Activated T-cell treated with anti-CD3 and anti-CD28 coated beads, Interleukin-2, amount 50 U/mL, for 72 hours (primary cell): ENCODE measurements at regions not wholly inside any gene's neighbourhood (a gene's known extent, or its start where the extent isn't known, plus 50 kb on each side); places are given as distances from the start of the nearest gene placed in this dataset.

Source experiments
- ATAC-seq, 2 donors: fragments of 150-1000 bp; cut with Tn5 transposase; replicated peaks in 1 of 2; 2 replicates each; pipeline ENCODE4 v1.10.0; 2021; ENCODE audit warnings: moderate library complexity in 2 of 2, mild to moderate bottlenecking in 1 of 2
- DNase-seq, 2 donors: peaks; one replicate each; pipeline ENCODE4 v3.0.0; 2021 to 2022; ENCODE audit warnings: mixed read lengths in 1 of 2
- H3K27ac Mint-ChIP-seq: one replicate; pipeline ENCODE4 v1.8.0; 2022; ENCODE audit warnings: mild to moderate bottlenecking, moderate library complexity, mixed read lengths
- H3K27me3 Mint-ChIP-seq: one replicate; pipeline ENCODE4 v1.8.0; 2022; ENCODE audit warnings: low read depth, mixed read lengths
- H3K36me3 Mint-ChIP-seq, 2 donors: one replicate each; pipeline ENCODE4 v1.8.0; 2022; ENCODE audit warnings: mixed read lengths in 2 of 2, mild to moderate bottlenecking in 1 of 2; ENCODE audit not compliant: insufficient read depth in 2 of 2
- H3K4me1 Mint-ChIP-seq: one replicate; pipeline ENCODE4 v1.8.0; 2022; ENCODE audit warnings: low read depth, mixed read lengths
- H3K4me3 Mint-ChIP-seq, 2 donors: one replicate each; pipeline ENCODE4 v1.8.0; 2022; ENCODE audit warnings: mild to moderate bottlenecking in 2 of 2, mixed read lengths in 2 of 2, moderate library complexity in 2 of 2
- H3K9me3 Mint-ChIP-seq, 2 donors: one replicate each; pipeline ENCODE4 v1.8.0; 2022; ENCODE audit warnings: mixed read lengths in 2 of 2

DNA sequence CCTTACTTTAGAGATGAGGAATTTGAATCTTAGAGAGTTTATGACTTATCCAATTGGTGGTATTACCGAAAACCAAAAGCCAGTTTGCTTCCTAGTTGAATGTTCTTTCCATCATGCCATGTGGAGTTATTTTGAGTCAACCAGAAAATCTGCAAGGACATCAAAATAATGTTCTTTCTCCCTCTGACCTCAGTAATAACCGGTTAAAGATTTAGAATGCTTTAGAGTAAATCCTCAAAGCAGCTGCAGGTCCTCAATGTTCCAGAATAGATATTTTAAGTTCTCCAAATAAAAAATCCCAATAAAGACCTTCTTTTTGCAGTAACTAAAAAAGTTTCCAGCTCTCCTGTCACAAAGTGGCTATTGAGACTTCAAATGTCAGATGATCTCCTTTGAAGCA, 396.6 kb downstream of the ADAMTS20 start:
- Mint-ChIP-seq H3K36me3 (no peaks in the 10 kb centered on the region), H3K4me3 (no peak overlapping the region), H3K27me3 (no peaks in the 10 kb centered on the region), H3K4me1 (no peaks in the 10 kb centered on the region), H3K9me3 (peaks cover 0 to 3% of the 10 kb centered on the region in 2 donors), H3K27ac (no peak overlapping the region)
- DNase-seq (no peak), ATAC-seq (no peak)

DNA sequence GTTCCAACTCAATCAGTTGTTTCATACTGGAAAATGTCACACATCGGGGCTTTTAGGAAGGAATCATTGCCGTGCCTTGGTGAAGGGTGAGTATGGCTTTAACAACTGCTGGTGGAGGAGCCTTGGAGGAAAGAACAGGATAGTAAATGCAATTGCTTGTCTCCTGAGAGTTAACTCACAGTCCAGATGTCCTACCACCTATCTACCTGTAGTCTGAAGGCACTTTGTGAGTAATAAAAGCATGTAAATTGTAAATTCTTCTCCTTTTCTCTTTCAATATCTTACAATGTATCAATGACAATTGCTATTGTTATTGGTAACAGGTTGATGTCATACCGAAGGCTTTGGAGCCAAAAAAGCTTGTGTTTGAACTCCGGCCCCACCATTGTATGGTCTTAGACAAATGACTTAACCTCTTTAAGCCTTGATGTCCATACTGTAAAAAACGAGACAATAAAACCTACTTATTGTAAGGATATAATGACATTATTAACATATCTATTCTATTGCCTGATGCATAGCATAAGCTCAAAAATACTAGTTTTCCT, 397.4 kb downstream of the ADAMTS20 start:
- no peak for ATAC-seq
- H3K27ac Mint-ChIP-seq, result no peak overlapping the region
- no peak for DNase-seq

GRCh38 chr12:43151441-43151981, 400.5 kb downstream of the ADAMTS20 start:
- no peak overlapping the region for H3K4me3 Mint-ChIP-seq
- DNase-seq (no peak), ATAC-seq (no peak)
- no peaks in the 10 kb centered on the region for H3K36me3 Mint-ChIP-seq
- no peaks in the 10 kb centered on the region for H3K4me1 Mint-ChIP-seq
- no peak overlapping the region for H3K27ac Mint-ChIP-seq
- H3K27me3 Mint-ChIP-seq, result no peaks in the 10 kb centered on the region
- H3K9me3 Mint-ChIP-seq, result no peaks in the 10 kb centered on the region

More for the DNA sequence above, 397.4 kb downstream of the ADAMTS20 start:
- Mint-ChIP-seq H3K27me3 (no peaks in the 10 kb centered on the region), H3K36me3 (no peaks in the 10 kb centered on the region), H3K9me3 (peaks cover 0 to 3% of the 10 kb centered on the region in 2 donors), H3K4me3 (no peak overlapping the region), H3K4me1 (no peaks in the 10 kb centered on the region)

DNA sequence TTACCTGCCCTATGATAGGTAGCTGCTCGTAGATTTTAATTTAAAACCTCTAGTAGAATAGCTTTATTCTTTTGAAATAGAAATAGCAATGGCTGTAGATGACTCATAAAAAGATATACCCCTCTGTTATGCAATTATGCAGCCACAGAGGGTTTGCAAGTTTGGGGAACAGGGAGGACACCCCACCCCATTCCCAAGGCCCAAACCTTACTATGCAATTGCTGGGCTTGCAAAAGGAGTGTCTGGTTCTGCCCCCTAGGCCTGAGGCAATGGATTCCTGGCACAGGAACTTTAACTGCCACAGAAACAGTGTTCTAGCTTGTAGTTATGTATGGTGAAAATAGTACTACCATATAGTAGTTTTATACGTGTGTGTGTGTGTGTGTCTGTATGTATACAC, 403.3 kb downstream of the ADAMTS20 start:
- no peaks in the 10 kb centered on the region for H3K4me1 Mint-ChIP-seq
- H3K27ac Mint-ChIP-seq, result no peak overlapping the region
- no peaks in the 10 kb centered on the region for H3K27me3 Mint-ChIP-seq
- peaks cover 0 to 3% of the 10 kb centered on the region in 2 donors for H3K9me3 Mint-ChIP-seq
- no peaks in the 10 kb centered on the region for H3K36me3 Mint-ChIP-seq
- H3K4me3 Mint-ChIP-seq, result no peak overlapping the region
- no peak for ATAC-seq
- no peak for DNase-seq

DNA sequence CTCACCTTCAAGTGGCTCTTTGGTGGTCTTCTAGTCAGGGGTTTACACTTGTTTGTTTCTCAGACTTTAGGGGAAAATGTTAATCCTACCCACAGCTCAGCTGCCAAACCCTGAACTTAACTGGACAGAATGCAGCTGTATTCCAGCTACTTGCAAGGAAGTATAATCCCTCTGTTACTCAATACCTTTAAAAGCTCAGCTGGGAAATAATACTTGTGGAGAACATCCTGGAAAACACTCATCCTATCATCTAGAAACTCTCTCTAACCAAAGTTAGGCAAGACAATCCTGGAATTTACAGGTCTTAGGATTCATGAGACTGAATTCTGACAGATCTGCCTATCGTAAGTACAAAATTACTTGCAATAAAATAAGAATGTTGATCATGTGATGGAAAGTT, 404.1 kb downstream of the ADAMTS20 start:
- no peak overlapping the region for H3K4me3 Mint-ChIP-seq
- no peaks in the 10 kb centered on the region for H3K27me3 Mint-ChIP-seq
- no peaks in the 10 kb centered on the region for H3K4me1 Mint-ChIP-seq
- no peak overlapping the region for H3K27ac Mint-ChIP-seq
- DNase-seq (no peak), ATAC-seq (no peak)
- no peaks in the 10 kb centered on the region for H3K36me3 Mint-ChIP-seq
- peaks cover 0 to 5% of the 10 kb centered on the region in 2 donors for H3K9me3 Mint-ChIP-seq

GRCh38 chr12:43145481-43145880, 406.5 kb downstream of the ADAMTS20 start:
- H3K9me3 Mint-ChIP-seq, result peaks cover 0 to 5% of the 10 kb centered on the region in 2 donors
- no peak overlapping the region for H3K4me3 Mint-ChIP-seq
- H3K27me3 Mint-ChIP-seq, result no peaks in the 10 kb centered on the region
- H3K27ac Mint-ChIP-seq, result no peak overlapping the region
- DNase-seq (no peak), ATAC-seq (no peak)
- no peaks in the 10 kb centered on the region for H3K36me3 Mint-ChIP-seq
- H3K4me1 Mint-ChIP-seq, result no peaks in the 10 kb centered on the region

DNA sequence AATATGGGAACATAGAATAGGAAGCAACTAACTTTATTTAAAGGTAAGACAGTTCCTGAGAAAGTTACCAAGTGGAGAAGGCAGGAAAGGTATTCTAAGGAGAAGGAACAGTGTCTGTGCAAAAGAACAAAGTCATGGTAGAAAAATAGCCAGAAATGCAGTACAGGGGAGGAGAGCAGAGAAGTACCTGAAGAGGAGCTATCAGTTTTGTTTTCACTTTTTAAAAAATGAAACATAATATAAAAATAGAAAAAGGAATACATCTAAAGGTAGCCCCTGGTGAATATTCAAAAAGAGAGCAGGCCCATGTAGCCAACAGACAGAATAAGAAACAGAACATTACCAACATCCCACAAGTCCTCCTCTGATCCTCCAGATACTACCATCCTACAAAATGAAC, 408.7 kb downstream of the ADAMTS20 start:
- peaks cover 4 to 5% of the 10 kb centered on the region in 2 donors for H3K9me3 Mint-ChIP-seq
- no peak overlapping the region for H3K4me3 Mint-ChIP-seq
- H3K4me1 Mint-ChIP-seq, result no peaks in the 10 kb centered on the region
- ATAC-seq, result no peak
- no peaks in the 10 kb centered on the region for H3K36me3 Mint-ChIP-seq
- no peak overlapping the region for H3K27ac Mint-ChIP-seq
- no peak for DNase-seq
- no peaks in the 10 kb centered on the region for H3K27me3 Mint-ChIP-seq

- Mint-ChIP-seq H3K9me3 (peaks cover 0 to 2% of the 10 kb centered on the region in 2 donors), H3K27me3 (no peaks in the 10 kb centered on the region), H3K4me3 (no peak overlapping the region), H3K36me3 (no peaks in the 10 kb centered on the region), H3K4me1 (no peaks in the 10 kb centered on the region), H3K27ac (no peak overlapping the region)
- DNase-seq, result no peak
- ATAC-seq, result no peak
These were observed 419.7 kb downstream of the ADAMTS20 start for GRCh38 chr12:43132291-43132690.

DNA sequence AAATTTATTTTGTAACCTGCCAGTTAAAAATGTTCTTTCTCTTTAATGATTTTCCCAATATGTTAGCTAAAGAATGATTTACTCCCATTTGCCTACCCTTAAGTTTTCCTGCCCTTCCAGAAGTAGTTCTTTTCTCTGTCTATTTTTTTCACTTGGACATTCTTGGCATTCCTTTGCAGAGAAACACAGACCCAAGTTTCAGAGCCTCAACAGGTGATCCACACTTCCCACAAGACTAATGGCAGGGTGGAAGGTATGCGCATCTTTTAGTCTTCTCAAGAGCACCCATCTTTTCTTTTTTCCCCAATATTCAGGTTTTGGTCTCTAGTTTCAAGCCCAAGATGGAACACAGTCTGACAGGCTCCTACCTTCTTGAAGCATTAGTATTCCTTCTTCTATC, 420.7 kb downstream of the ADAMTS20 start:
- no peaks in the 10 kb centered on the region for H3K4me1 Mint-ChIP-seq
- H3K27ac Mint-ChIP-seq, result no peak overlapping the region
- no peaks in the 10 kb centered on the region for H3K27me3 Mint-ChIP-seq
- H3K4me3 Mint-ChIP-seq, result no peak overlapping the region
- ATAC-seq (no peak), DNase-seq (no peak)
- H3K36me3 Mint-ChIP-seq, result no peaks in the 10 kb centered on the region
- H3K9me3 Mint-ChIP-seq, result peaks cover 0 to 2% of the 10 kb centered on the region in 2 donors

DNA sequence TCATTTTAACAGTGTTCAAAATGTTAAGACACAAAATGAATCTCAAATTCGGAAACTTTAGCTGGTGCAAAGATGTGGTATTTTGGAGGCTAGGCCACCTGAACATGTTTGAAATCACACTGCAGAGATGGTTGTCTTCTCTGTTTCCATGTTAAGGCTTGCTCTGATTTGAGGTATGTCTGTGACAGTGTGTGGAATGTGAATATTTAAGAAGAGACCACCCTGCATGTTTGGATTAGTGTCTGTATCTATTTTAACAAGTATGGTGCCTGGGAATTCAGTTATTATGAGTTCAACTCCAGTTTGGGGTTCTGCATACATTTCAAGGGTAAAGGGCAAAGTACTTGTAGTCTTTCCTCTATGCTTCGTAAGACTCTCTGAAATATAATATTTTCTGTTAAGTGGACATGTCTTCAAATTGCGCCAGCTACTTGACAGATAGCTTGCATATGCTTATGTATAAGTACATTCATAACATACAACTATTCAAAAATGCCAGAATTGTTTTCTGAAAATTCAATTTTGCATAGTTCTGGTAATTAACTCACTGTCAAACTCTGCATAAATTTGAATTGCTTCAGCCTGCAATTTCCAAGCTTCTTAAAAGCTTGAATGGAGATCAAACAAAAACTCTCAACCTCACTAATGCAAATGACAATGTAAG, 424.0 kb downstream of the ADAMTS20 start:
- ATAC-seq, result no peak
- DNase-seq, result no peak
- Mint-ChIP-seq H3K4me1 (no peaks in the 10 kb centered on the region), H3K36me3 (no peaks in the 10 kb centered on the region), H3K4me3 (no peak overlapping the region), H3K9me3 (peaks cover 0 to 4% of the 10 kb centered on the region in 2 donors), H3K27me3 (no peaks in the 10 kb centered on the region), H3K27ac (no peak overlapping the region)

GRCh38 chr12:43126652-43127375, 425.2 kb downstream of the ADAMTS20 start:
- Mint-ChIP-seq H3K27ac (no peak overlapping the region), H3K9me3 (peaks cover 0 to 4% of the 10 kb centered on the region in 2 donors), H3K4me3 (no peak overlapping the region), H3K4me1 (no peaks in the 10 kb centered on the region), H3K36me3 (no peaks in the 10 kb centered on the region), H3K27me3 (no peaks in the 10 kb centered on the region)
- DNase-seq (no peak), ATAC-seq (no peak)

DNA sequence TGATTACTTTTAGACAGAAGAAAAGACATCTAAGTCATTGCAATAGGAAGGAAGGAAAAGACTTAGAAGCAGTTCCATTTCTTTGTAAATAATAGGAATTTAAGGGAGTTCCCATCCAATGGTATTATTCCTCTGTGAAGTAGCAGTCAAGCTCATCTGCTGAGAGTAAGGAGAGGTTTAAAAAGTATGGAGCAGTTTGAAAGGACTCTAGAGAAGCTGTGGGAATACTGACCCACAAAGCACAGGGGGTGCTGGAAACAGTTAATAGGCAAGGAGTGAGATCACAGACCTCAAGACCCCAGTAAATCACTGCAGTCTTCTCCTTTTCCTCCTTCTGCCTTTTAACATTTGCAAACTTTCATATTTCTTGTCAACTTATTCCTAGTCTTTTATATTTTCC, 428.5 kb downstream of the ADAMTS20 start:
- ATAC-seq, result no peak
- Mint-ChIP-seq H3K27ac (no peak overlapping the region), H3K27me3 (no peaks in the 10 kb centered on the region), H3K4me1 (no peaks in the 10 kb centered on the region), H3K9me3 (peaks cover 0 to 4% of the 10 kb centered on the region in 2 donors), H3K4me3 (no peak overlapping the region), H3K36me3 (no peaks in the 10 kb centered on the region)
- DNase-seq, result no peak

GRCh38 chr12:43120150-43120549, 431.9 kb downstream of the ADAMTS20 start:
- DNase-seq, result no peak
- Mint-ChIP-seq H3K27me3 (no peaks in the 10 kb centered on the region), H3K27ac (no peak overlapping the region), H3K4me1 (no peaks in the 10 kb centered on the region), H3K9me3 (peaks cover 0 to 2% of the 10 kb centered on the region in 2 donors), H3K36me3 (no peaks in the 10 kb centered on the region), H3K4me3 (no peak overlapping the region)
- ATAC-seq, result no peak
